HFF-Myc (cell line): ENCODE measurements at regions not wholly inside any gene's neighbourhood (a gene's known extent, or its start where the extent isn't known, plus 50 kb on each side); places are given as distances from the start of the nearest gene placed in this dataset.
"Not testable (repeated sequence)": the region's sequence is repeated elsewhere in the genome, so short reads cannot be mapped to it uniquely, and the experiment has no call there.

ENCODE experiments used
- DNase-seq: peaks from one replicate; pipeline ENCODE4 v3.0.0-alpha.2; 2011; ENCODE audit warnings: low read depth; ENCODE audit errors: extremely low read depth
- H3K4me3 ChIP-seq: replicated peaks from 2 replicates; pipeline ENCODE4 v1.5.1; 2011; ENCODE audit warnings: low read depth, mild to moderate bottlenecking, control low read depth, low read length
- CTCF ChIP-seq: IDR thresholded peaks from 2 replicates; pipeline ENCODE4 v1.5.1; 2012; ENCODE audit warnings: mild to moderate bottlenecking, low read depth, low read length, control low read depth; ENCODE audit errors: missing control alignments

GRCh38 chr4:27973700-27974099 lies 1113.1 kb downstream of the STIM2 start:
- TF ChIP-seq CTCF: no peak
- H3K4me3 ChIP-seq: no peak overlapping the region
- no peak for DNase-seq

GRCh38 chr4:27974339-27974738 lies 1113.7 kb downstream of the STIM2 start:
- H3K4me3 ChIP-seq: no peak overlapping the region
- no peak for TF ChIP-seq CTCF
- DNase-seq: no peak

GRCh38 chr4:27974881-27975280 lies 1114.2 kb downstream of the STIM2 start:
- not testable (repeated sequence) for DNase-seq, H3K4me3 ChIP-seq

GRCh38 chr4:27978427-27979109 lies 1117.9 kb downstream of the STIM2 start:
- DNase-seq, H3K4me3 ChIP-seq: not testable (repeated sequence)

GRCh38 chr4:27985522-27985921 lies 1124.9 kb downstream of the STIM2 start:
- DNase-seq: no peak
- no peak for TF ChIP-seq CTCF
- H3K4me3 ChIP-seq: no peak overlapping the region

GRCh38 chr4:27986476-27986875 lies 1125.8 kb downstream of the STIM2 start:
- DNase-seq: no peak
- H3K4me3 ChIP-seq: no peak overlapping the region
- no peak for TF ChIP-seq CTCF

- H3K4me3 ChIP-seq: no peak overlapping the region
- no peak for TF ChIP-seq CTCF
- DNase-seq: no peak
Measured at GRCh38 chr4:28001698-28002097, 1141.1 kb downstream of the STIM2 start.

GRCh38 chr4:28004520-28004919 lies 1143.9 kb downstream of the STIM2 start:
- no peak for DNase-seq
- no peak overlapping the region for H3K4me3 ChIP-seq
- TF ChIP-seq CTCF: no peak
